Sigmoid colon (tissue), 3 donors: ENCODE measurements at regions not wholly inside any gene's neighbourhood (a gene's known extent, or its start where the extent isn't known, plus 50 kb on each side); places are given as distances from the start of the nearest gene placed in this dataset.

Source experiments
- POLR2A ChIP-seq, 2 donors: fragments of 450-650 bp; IDR thresholded peaks; one replicate each; pipeline ENCODE4 v1.6.1; 2016; ENCODE audit warnings: antibody characterized with exemption in 2 of 2, mild to moderate bottlenecking in 2 of 2, moderate library complexity in 2 of 2
- TF ChIP-seq, protein P1 (sequence below), 4 experiments: fragments of 450-650 bp in 3 of 4; fragments of 200-600 bp in 1 of 4; IDR thresholded peaks; one replicate each; pipeline ENCODE4 v1.5.1; 2016 to 2019; ENCODE audit warnings: antibody characterized with exemption in 4 of 4, mild to moderate bottlenecking in 3 of 4, moderate library complexity in 2 of 4

DNA sequence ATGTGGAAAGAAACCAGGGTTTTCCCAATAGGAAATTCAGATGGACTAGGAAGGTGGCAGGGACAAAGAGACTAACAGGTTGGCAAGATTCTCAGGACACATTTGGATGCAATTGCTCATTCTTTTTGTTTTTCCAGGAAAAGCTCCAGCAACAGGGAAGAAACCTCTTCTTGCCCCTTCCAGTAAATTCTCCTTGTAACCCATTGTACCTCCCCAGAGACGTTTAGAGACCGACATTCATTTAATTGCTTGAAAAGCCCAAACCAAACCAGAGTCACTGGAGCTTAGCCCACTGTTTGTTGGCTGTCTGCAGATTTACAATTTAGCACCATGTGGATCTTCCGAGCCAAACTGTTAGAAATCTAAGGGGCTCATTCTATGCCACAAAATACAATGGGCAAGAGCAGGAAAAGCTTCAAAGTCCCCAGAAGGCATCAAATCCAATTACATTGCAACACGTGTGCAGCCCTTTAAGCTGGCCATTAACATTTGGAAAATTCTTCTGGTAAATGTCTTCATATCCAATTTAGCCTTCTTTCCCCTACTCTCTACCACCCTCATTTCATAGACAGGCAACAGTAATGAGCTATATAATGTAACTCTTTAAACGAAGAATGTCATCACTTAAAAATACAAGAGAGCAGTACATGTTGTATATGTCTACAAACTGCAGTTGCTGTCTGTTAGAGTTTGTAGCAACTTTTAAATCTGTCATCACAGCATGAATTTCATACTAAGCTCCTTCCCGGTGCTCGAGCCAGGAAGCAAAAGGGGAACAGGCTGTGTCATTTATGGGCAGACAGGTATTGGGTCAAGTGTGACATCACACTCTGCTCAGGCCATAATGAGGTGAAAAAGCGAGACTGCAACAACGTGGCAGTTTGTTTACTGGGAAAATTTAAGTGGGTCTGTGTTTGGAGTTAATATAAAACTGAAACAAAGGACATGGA, 235.6 kb upstream of the HNRNPA3 start:
- TF ChIP-seq, protein P1, sequence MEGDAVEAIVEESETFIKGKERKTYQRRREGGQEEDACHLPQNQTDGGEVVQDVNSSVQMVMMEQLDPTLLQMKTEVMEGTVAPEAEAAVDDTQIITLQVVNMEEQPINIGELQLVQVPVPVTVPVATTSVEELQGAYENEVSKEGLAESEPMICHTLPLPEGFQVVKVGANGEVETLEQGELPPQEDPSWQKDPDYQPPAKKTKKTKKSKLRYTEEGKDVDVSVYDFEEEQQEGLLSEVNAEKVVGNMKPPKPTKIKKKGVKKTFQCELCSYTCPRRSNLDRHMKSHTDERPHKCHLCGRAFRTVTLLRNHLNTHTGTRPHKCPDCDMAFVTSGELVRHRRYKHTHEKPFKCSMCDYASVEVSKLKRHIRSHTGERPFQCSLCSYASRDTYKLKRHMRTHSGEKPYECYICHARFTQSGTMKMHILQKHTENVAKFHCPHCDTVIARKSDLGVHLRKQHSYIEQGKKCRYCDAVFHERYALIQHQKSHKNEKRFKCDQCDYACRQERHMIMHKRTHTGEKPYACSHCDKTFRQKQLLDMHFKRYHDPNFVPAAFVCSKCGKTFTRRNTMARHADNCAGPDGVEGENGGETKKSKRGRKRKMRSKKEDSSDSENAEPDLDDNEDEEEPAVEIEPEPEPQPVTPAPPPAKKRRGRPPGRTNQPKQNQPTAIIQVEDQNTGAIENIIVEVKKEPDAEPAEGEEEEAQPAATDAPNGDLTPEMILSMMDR (IDR thresholded peaks at IDR 0.05), result no peak
- TF ChIP-seq POLR2A (IDR thresholded peaks at IDR 0.05), result no peak
